BLaER1 treated with 17β-estradiol and CSF1 and Interleukin-3, amounts not matched to agents 10 nM and 100 nM (cell line): ENCODE measurements at regions not wholly inside any gene's neighbourhood (a gene's known extent, or its start where the extent isn't known, plus 50 kb on each side); places are given as distances from the start of the nearest gene placed in this dataset.

Source experiments
- H3K27ac ChIP-seq, 11 experiments: shearing (Covaris generic); formaldehyde crosslinking; 2 replicates each; pipeline ENCODE4 v1.8.1; 2022
- H3K27me3 ChIP-seq, 11 experiments: shearing (Covaris generic); formaldehyde crosslinking; 2 replicates each; pipeline ENCODE4 v1.8.1; 2022
- H3K36me3 ChIP-seq, 11 experiments: shearing (Covaris generic); formaldehyde crosslinking; 2 replicates each; pipeline ENCODE4 v1.8.1; 2022
- H3K4me1 ChIP-seq, 10 experiments: shearing (Covaris generic); formaldehyde crosslinking; 2 replicates each; pipeline ENCODE4 v1.8.1; 2022
- H3K4me2 ChIP-seq, 11 experiments: shearing (Covaris generic); formaldehyde crosslinking; 2 replicates each; pipeline ENCODE4 v1.8.1; 2022
- H3K4me3 ChIP-seq, 10 experiments: shearing (Covaris generic); formaldehyde crosslinking; 2 replicates each; pipeline ENCODE4 v1.8.1; 2022
- H3K9ac ChIP-seq, 11 experiments: shearing (Covaris generic); formaldehyde crosslinking; 2 replicates each; pipeline ENCODE4 v1.8.1; 2022
- H3K9me3 ChIP-seq, 11 experiments: shearing (Covaris generic); formaldehyde crosslinking; replicated peaks in 1 of 11; 2 replicates each; pipeline ENCODE4 v1.8.1; 2022
- H4K20me1 ChIP-seq, 11 experiments: shearing (Covaris generic); formaldehyde crosslinking; 2 replicates each; pipeline ENCODE4 v1.8.1; 2022
- Cebpa-rat ChIP-seq, 11 experiments: shearing (Covaris generic); IDR thresholded peaks; 2 replicates each; pipeline ENCODE4 v1.8.1; 2022

DNA sequence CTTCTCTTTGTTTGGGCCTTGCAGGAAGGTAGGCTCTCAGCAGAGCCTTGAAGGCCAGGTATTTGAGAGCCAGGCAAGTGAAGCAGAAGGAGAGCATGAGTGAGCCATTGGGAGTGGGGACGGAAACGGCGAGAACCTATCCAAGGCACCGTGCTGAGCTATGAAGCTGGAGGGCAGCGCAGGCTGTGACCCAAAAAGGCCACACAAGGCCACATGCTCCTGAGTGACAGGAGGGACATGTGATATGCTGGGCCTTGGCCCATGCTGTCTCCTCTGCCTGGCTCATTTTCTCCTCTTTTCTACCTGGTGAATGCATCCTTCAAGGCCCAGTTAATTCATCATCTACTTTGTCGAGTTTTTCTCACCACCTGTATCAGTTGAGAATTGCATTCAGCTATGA lies 136.3 kb downstream of the PALM2AKAP2 start:
- no peak overlapping the region for H3K9ac ChIP-seq
- no peak overlapping the region for H3K27ac ChIP-seq
- H3K4me1 ChIP-seq, result peaks cover 11 to 48% (median 33%) of the 10 kb centered on the region in 10 experiments; a peak in 19 of 20 replicates
- H3K9me3 ChIP-seq, result 0 out of 22 replicates have a peak, but pooled peaks cover 0 to 5% (median 0%) of the 10 kb centered on the region in 11 experiments
- no peak overlapping the region for H3K4me2 ChIP-seq
- no peak for TF ChIP-seq Cebpa-rat (IDR thresholded peaks at IDR 0.05)
- H3K4me3 ChIP-seq, result no peak overlapping the region
- H3K27me3 ChIP-seq, result no peaks in the 10 kb centered on the region
- H4K20me1 ChIP-seq, result no peaks in the 10 kb centered on the region
- H3K36me3 ChIP-seq, result no peaks in the 10 kb centered on the region

DNA sequence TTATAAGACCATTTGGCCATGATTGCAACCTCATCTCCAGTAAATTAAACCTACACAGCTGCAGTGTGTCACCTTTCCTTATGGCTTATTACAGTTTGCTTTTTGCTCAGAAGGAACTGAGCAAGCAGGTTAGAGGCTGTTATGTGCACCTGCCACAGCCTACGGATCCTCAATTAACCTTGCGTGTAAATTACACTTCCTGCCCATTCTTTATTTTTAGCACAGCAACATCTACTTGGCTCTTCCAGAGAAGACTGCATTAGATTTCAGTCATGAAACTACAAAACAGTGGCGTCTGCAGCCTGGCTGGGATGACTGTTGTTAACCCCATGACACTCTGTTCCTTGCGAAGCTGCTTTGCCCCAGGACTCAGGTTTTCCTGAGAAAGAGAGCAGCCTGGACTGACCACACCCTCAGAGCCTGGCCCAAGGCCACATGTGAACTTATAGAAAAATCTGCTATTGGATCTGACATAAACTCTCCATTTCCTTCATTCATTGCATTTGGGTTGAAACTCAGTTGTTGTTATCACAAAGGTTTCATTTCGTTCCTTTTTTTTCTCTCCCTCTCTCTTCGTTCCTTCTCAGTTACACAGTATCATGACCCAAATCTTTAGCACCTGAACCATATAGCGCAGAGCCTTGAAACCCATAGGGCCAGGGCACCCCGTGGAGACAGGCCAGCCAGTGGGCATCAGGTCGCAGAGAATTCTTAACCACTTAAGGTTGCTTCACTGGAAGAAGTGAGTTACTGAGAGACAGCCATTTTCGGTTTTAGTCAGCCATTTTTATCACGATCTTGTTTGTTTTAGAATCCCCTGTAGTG lies 138.6 kb downstream of the PALM2AKAP2 start:
- peak overlapping the region in 1 of 10 experiments; percentile 34; a peak in 2 of 20 replicates for H3K4me3 ChIP-seq
- peak overlapping the region; percentile 36 to 88 (median 73) for H3K4me2 ChIP-seq
- no peaks in the 10 kb centered on the region for H4K20me1 ChIP-seq
- H3K27ac ChIP-seq, result no peak overlapping the region; a peak in 2 of 22 replicates
- H3K27me3 ChIP-seq, result no peaks in the 10 kb centered on the region
- 0 out of 22 replicates have a peak overlapping the region, but pooled peaks of 1 of the 11 experiments have one; percentile 12 for H3K9ac ChIP-seq
- H3K36me3 ChIP-seq, result no peaks in the 10 kb centered on the region
- peaks cover 11 to 41% (median 31%) of the 10 kb centered on the region in 10 experiments; a peak in 19 of 20 replicates for H3K4me1 ChIP-seq
- no peak for TF ChIP-seq Cebpa-rat (IDR thresholded peaks at IDR 0.05)
- H3K9me3 ChIP-seq, result 0 out of 22 replicates have a peak, but pooled peaks cover 0 to 5% (median 0%) of the 10 kb centered on the region in 11 experiments

DNA sequence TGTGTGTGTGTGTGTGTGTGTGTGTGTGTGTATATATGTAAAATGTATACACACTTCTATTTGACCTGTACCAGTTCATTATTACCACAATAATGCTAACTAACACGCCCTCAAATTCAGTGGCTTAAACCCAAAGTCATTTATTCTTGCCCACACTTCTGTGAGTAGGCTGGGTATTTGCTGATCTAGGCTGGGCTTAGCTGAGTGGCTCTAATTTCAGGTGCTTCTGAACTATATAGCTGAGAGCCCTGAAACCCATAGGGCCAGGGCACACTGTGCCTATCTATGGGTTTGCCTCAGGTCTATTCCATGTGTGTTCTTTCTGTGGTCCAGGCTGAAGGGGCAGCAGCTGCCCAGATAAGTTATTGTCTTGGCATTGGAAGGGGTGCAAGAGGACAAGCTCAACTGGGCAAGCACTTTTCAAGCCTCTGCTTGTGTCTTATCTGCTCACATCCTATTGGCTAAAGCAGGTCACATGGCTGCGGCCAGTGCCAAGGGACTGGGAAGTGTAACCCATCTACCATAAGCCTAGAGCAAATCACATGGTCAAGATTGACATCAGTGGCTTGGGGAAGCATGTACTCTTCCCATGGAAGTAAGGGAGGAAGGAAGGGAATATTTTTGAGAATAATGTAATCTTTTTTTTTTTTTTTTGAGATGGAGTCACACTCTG lies 139.9 kb downstream of the PALM2AKAP2 start:
- Histone ChIP-seq H3K9ac (no peak overlapping the region), H3K27me3 (no peaks in the 10 kb centered on the region), H3K4me3 (no peak overlapping the region), H3K9me3 (0 out of 22 replicates have a peak, but pooled peaks cover 0 to 5% (median 0%) of the 10 kb centered on the region in 11 experiments), H3K4me2 (peak overlapping the region in 2 of 11 experiments; percentile 13 to 41; a peak in 1 of 22 replicates), H3K4me1 (peaks cover 11 to 30% (median 20%) of the 10 kb centered on the region in 10 experiments; a peak in 19 of 20 replicates), H3K36me3 (no peaks in the 10 kb centered on the region), H3K27ac (no peak overlapping the region), H4K20me1 (no peaks in the 10 kb centered on the region)
- no peak for TF ChIP-seq Cebpa-rat (IDR thresholded peaks at IDR 0.05)

DNA sequence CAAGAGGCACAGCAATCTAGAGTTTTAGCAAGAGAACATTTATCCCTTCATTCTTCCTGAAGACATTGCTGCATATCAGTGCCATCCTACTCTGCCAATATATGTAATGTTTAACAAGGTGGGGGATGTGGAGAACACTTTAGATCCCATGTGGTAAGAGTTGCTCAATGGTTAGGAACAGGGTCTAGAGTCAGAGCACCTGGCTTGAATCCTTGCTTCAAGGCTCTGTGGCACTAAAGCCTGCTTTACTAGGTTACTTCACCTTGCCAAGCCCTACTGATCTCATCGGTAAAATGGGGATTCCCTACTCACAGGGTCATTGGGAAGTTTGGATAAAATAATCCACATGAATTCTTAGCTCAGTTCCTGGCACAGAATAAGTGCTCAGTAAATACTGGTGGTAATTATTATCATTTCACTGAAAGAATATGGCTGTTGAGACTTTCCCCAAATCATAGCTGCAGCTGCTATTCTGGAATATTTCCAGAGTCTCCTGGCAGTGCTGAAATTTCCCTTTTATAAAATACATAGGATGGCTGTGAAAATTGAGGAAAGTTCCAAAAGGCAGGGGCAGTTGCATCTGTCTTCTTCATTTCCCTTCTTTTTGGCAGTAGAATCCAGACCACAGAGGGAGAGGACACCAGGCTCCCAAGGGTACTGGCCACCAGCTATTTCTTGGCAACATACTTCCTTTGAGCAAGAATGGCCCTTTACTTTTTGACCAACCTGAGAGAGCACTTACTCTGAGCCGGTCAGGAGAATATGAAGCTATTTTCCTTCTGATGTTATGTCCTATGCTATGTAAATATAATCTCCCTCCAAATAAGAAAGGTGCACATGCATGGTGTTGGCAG lies 142.8 kb downstream of the PALM2AKAP2 start:
- no peak overlapping the region for H3K4me2 ChIP-seq
- no peak overlapping the region for H3K4me3 ChIP-seq
- no peaks in the 10 kb centered on the region for H3K36me3 ChIP-seq
- no peaks in the 10 kb centered on the region for H3K27me3 ChIP-seq
- no peak overlapping the region for H3K9ac ChIP-seq
- H3K9me3 ChIP-seq, result 0 out of 22 replicates have a peak, but pooled peaks cover 0 to 5% (median 0%) of the 10 kb centered on the region in 11 experiments
- TF ChIP-seq Cebpa-rat (IDR thresholded peaks at IDR 0.05), result no peak
- peaks cover 19 to 34% (median 24%) of the 10 kb centered on the region in 10 experiments; a peak in 19 of 20 replicates for H3K4me1 ChIP-seq
- no peak overlapping the region for H3K27ac ChIP-seq
- H4K20me1 ChIP-seq, result no peaks in the 10 kb centered on the region

DNA sequence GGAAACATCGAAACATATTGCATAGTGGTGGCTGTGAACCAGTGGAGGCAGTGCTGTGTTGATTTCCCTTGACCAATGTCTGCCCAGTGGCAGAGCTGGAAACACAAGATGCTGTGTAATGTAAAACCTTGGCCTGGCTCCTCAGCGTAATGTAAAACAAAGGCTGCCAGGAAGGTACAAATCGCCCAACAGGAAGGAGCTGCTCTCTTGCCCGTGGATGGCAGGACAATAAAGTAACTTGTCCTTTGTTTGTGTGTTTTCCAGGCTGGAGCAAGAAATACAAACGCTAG lies 143.4 kb downstream of the PALM2AKAP2 start:
- Histone ChIP-seq H3K27ac (no peak overlapping the region), H3K4me1 (peaks cover 15 to 28% (median 19%) of the 10 kb centered on the region in 10 experiments; a peak in 19 of 20 replicates)

DNA sequence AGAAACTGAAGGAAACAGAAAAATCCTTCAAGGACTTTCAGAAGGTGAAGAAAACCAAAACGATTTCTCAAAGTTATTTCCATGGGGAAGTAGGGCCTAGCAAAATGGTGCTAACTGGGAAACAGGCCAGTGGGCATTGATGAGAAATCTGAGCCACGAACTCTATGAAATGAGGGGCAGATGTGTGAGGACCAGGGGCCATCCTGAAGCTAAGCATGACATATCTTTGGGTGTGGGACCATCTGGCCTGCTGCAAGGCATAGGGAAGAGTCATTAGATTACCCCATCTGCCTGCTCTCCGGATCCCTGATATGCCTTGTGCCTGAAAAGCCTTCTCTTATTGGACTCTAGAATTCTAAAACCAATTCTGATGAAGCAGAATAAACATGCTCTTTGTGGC lies 143.8 kb downstream of the PALM2AKAP2 start:
- Histone ChIP-seq H3K27me3 (no peaks in the 10 kb centered on the region), H3K27ac (no peak overlapping the region), H3K36me3 (no peaks in the 10 kb centered on the region), H3K4me2 (no peak overlapping the region), H3K9ac (no peak overlapping the region), H3K4me1 (peaks cover 11 to 24% (median 15%) of the 10 kb centered on the region in 10 experiments; a peak in 19 of 20 replicates), H4K20me1 (no peaks in the 10 kb centered on the region), H3K4me3 (no peak overlapping the region), H3K9me3 (0 out of 22 replicates have a peak, but pooled peaks cover 0 to 5% (median 0%) of the 10 kb centered on the region in 11 experiments)
- TF ChIP-seq Cebpa-rat (IDR thresholded peaks at IDR 0.05), result no peak

More for the DNA sequence above, 143.4 kb downstream of the PALM2AKAP2 start:
- Histone ChIP-seq H3K27me3 (no peaks in the 10 kb centered on the region), H3K9me3 (0 out of 22 replicates have a peak, but pooled peaks cover 0 to 5% (median 0%) of the 10 kb centered on the region in 11 experiments), H3K36me3 (no peaks in the 10 kb centered on the region), H3K4me3 (no peak overlapping the region), H3K9ac (no peak overlapping the region), H3K4me2 (no peak overlapping the region), H4K20me1 (no peaks in the 10 kb centered on the region)
- no peak for TF ChIP-seq Cebpa-rat (IDR thresholded peaks at IDR 0.05)

- peaks cover 8 to 11% (median 9%) of the 10 kb centered on the region in 10 experiments; a peak in 18 of 20 replicates for H3K4me1 ChIP-seq
- H3K9ac ChIP-seq, result no peak overlapping the region
- H3K4me3 ChIP-seq, result no peak overlapping the region
- TF ChIP-seq Cebpa-rat (IDR thresholded peaks at IDR 0.05), result no peak
- no peaks in the 10 kb centered on the region for H3K36me3 ChIP-seq
- H4K20me1 ChIP-seq, result no peaks in the 10 kb centered on the region
- H3K27me3 ChIP-seq, result no peaks in the 10 kb centered on the region
- peak overlapping the region in 5 of 11 experiments; percentile 37 to 56 (median 55); a peak in 6 of 22 replicates for H3K4me2 ChIP-seq
- H3K9me3 ChIP-seq, result no peaks in the 10 kb centered on the region
- H3K27ac ChIP-seq, result no peak overlapping the region
These were observed 145.8 kb downstream of the PALM2AKAP2 start for GRCh38 chr9:109925799-109926198.

DNA sequence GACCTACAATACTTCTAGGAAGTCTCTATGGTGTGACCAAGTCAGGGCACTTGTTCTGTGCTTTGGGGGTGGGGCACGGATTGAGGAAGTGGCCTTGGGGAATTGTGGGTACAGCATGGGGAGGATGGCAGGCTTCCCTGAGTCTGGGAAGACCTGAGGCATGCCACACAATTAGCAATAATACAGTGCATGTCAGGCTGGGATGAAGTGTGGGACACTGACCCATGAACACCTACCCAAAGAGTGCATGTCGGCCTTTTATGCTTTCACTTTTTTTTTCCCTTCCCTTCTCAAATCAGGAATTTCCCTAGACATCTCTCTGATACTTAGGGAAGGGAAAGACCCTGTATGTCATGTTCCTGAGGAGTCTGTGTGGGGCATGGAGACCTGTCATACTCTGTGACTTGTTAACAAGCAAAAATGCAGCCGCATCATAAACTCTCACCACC lies 146.4 kb downstream of the PALM2AKAP2 start:
- Histone ChIP-seq H3K27ac (no peak overlapping the region), H3K9ac (no peak overlapping the region), H3K36me3 (no peaks in the 10 kb centered on the region), H3K4me2 (peak overlapping the region; percentile 17 to 67 (median 55); a peak in 20 of 22 replicates), H3K4me3 (no peak overlapping the region), H3K4me1 (peaks cover 8 to 11% (median 9%) of the 10 kb centered on the region in 10 experiments; a peak in 18 of 20 replicates), H4K20me1 (no peaks in the 10 kb centered on the region), H3K9me3 (no peaks in the 10 kb centered on the region), H3K27me3 (no peaks in the 10 kb centered on the region)
- no peak for TF ChIP-seq Cebpa-rat (IDR thresholded peaks at IDR 0.05)
